K562 (cell line): ENCODE measurements at regions not wholly inside any gene's neighbourhood (a gene's known extent, or its start where the extent isn't known, plus 50 kb on each side); places are given as distances from the start of the nearest gene placed in this dataset.

ENCODE experiments used
- ATAC-seq: fragments of 200-7000 bp; cut with Tn5 transposase; 3 replicates; pipeline ENCODE4 v1.9.1; 2020; ENCODE audit warnings: moderate library complexity
- BruUV-seq: library from RNA; stranded (reverse); fragments of 400-500 nt; replicated peaks from 2 replicates; lab custom pipeline; 2021; lab: Mats Ljungman, UMichigan
- CTCF ChIA-PET: fragments of 300-600 bp; formaldehyde crosslinking; extraction: SDS; loops from one replicate; lab custom pipeline; 2021; ENCODE audit warnings: low intra/inter-chr PET ratio; lab: Yijun Ruan, JAX
- POLR2A ChIA-PET: fragments of 300-600, 350-650 bp; sonication (Branson Sonifier 250); formaldehyde crosslinking; extraction: SDS; loops from one replicate; lab custom pipeline; 2021; ENCODE audit warnings: antibody characterized with exemption, inconsistent platforms; lab: Yijun Ruan, JAX
- DNase-seq, 4 experiments: peaks; one replicate each; pipeline versions ENCODE4 v3.0.0 to v3.0.0-alpha.2; 2011 to 2018; ENCODE audit warnings: low spot score in 3 of 4, mixed read lengths in 3 of 4; ENCODE audit errors: extremely low read depth in 1 of 4
- FAIRE-seq: peaks from 2 replicates; lab custom pipeline; 2011; peaks lifted over from hg19 to GRCh38; lab: Jason Lieb, UNC
- H2AFZ ChIP-seq: 2 replicates; pipeline ENCODE4 v1.6.0; 2011; ENCODE audit warnings: low read depth, low read length, control low read depth, inconsistent platforms
- H3K27ac ChIP-seq: fragments of 200-600 bp; 3 replicates; pipeline ENCODE4 v1.8.0; 2011; ENCODE audit warnings: low read depth, mild to moderate bottlenecking, control low read depth, inconsistent platforms, low read length, moderate library complexity, mixed read lengths; ENCODE audit errors: extremely low read depth
- H3K27me3 ChIP-seq, 2 experiments: fragments of 300-600 bp in 1 of 2; 2 replicates in 1 of 2; 3 replicates in 1 of 2; pipeline versions ENCODE4 v1.6.0 to v1.8.0; 2011; ENCODE audit warnings: inconsistent platforms in 2 of 2, low read length in 2 of 2, mild to moderate bottlenecking in 1 of 2, mixed read lengths in 1 of 2, moderate library complexity in 1 of 2; ENCODE audit not compliant: control insufficient read depth in 2 of 2, insufficient read depth in 2 of 2
- H3K36me3 ChIP-seq: fragments of 300-600 bp; 3 replicates; pipeline ENCODE4 v1.8.0; 2011; ENCODE audit warnings: mild to moderate bottlenecking, low read length, inconsistent platforms; ENCODE audit not compliant: control insufficient read depth, insufficient read depth
- H3K4me1 ChIP-seq, 2 experiments: fragments of 200-600 bp in 1 of 2; replicated peaks in 1 of 2; 2 replicates in 1 of 2; 3 replicates in 1 of 2; pipeline versions ENCODE4 v1.5.1 to v1.8.0; 2011; ENCODE audit warnings: inconsistent platforms in 2 of 2, low read length in 2 of 2, mild to moderate bottlenecking in 1 of 2, mixed read lengths in 1 of 2, moderate library complexity in 1 of 2; ENCODE audit not compliant: control insufficient read depth in 2 of 2, insufficient read depth in 2 of 2
- H3K4me2 ChIP-seq: 2 replicates; pipeline ENCODE4 v1.6.1; 2011; ENCODE audit warnings: low read length, control low read depth, inconsistent platforms, mixed read lengths; ENCODE audit not compliant: insufficient read depth
- H3K4me3 ChIP-seq: fragments of 200-600 bp; sonication (generic), shearing (Covaris generic); 2 replicates; pipeline ENCODE4 v1.5.1; 2016; ENCODE audit warnings: control low read depth, inconsistent platforms
- H3K79me2 ChIP-seq: fragments of 200-600 bp; 3 replicates; pipeline ENCODE4 v1.8.0; 2011; ENCODE audit warnings: low read length, inconsistent platforms; ENCODE audit not compliant: control insufficient read depth, insufficient read depth
- H3K9ac ChIP-seq, 2 experiments: 2 replicates each; pipeline versions ENCODE4 v1.6.0 to v1.6.1; 2011; ENCODE audit warnings: low read depth in 2 of 2, low read length in 2 of 2, control low read depth in 1 of 2, inconsistent platforms in 1 of 2, mild to moderate bottlenecking in 1 of 2, mixed read lengths in 1 of 2; ENCODE audit not compliant: insufficient read depth in 1 of 2
- H3K9me1 ChIP-seq: one replicate; pipeline ENCODE4 v1.6.0; 2011; ENCODE audit warnings: inconsistent platforms, mild to moderate bottlenecking, low read length, moderate library complexity; ENCODE audit not compliant: control insufficient read depth, insufficient read depth
- H3K9me3 ChIP-seq: replicated peaks from 2 replicates; pipeline ENCODE4 v1.5.1; 2011; ENCODE audit warnings: low read depth, low read length, inconsistent platforms; ENCODE audit not compliant: control insufficient read depth, insufficient read depth
- H4K20me1 ChIP-seq: replicated peaks from 2 replicates; pipeline ENCODE4 v1.6.1; 2011; ENCODE audit warnings: low read length, inconsistent platforms, mixed read lengths; ENCODE audit not compliant: control insufficient read depth, insufficient read depth
- BCOR ChIP-seq: fragments of 450-650 bp; IDR thresholded peaks from 2 replicates; pipeline ENCODE4 v1.6.1; 2016
- CC2D1A ChIP-seq: fragments of 450-650 bp; IDR thresholded peaks from 2 replicates; pipeline ENCODE4 v1.6.1; 2017; ENCODE audit warnings: mild to moderate bottlenecking
- MXI1 ChIP-seq: IDR thresholded peaks from 2 replicates; pipeline ENCODE4 v1.6.1; 2011; ENCODE audit warnings: low read depth, mild to moderate bottlenecking, improper control_type of control experiment, low read length
- RB1 ChIP-seq: fragments of 450-650 bp; IDR thresholded peaks from 2 replicates; pipeline ENCODE4 v1.6.1; 2017; ENCODE audit warnings: low read depth, mild to moderate bottlenecking
- RBM17 ChIP-seq: fragments of 200-400 bp; formaldehyde crosslinking; IDR thresholded peaks from 2 replicates; pipeline ENCODE4 v1.6.1; 2017; ENCODE audit warnings: low read depth, mild to moderate bottlenecking, low read length, borderline replicate concordance
- SAP30 ChIP-seq: fragments of 200-600 bp; sonication (generic); IDR thresholded peaks from 2 replicates; pipeline ENCODE4 v1.6.1; 2012; ENCODE audit warnings: borderline replicate concordance, low read depth, mild to moderate bottlenecking, moderate library complexity, low read length, control low read depth, inconsistent platforms; ENCODE audit not compliant: insufficient read depth, poor library complexity, severe bottlenecking
- SRF ChIP-seq, 2 experiments: fragments of 250-450, 450-650 bp in 1 of 2; sonication (Bioruptor Pico) in 1 of 2; sonication (generic) in 1 of 2; formaldehyde crosslinking; IDR thresholded peaks; 2 replicates each; pipeline versions ENCODE4 v1.5.0 to v1.5.1; 2020 to 2022; ENCODE audit warnings: mild to moderate bottlenecking in 1 of 2, missing genetic modification reagents in 1 of 2
- ZNF165 ChIP-seq: fragments of 250-450 bp; sonication (Bioruptor Pico); IDR thresholded peaks from 2 replicates; pipeline ENCODE4 v1.4.0; 2020; ENCODE audit warnings: borderline replicate concordance
- ZNF785 ChIP-seq: fragments of 250-450 bp; sonication (Bioruptor Pico); IDR thresholded peaks from 2 replicates; pipeline ENCODE4 v1.4.0; 2020; ENCODE audit warnings: mild to moderate bottlenecking
- WGBS: fragments of 100-300 bp; shearing (Covaris generic); methylation state at CpG from one replicate; pipeline ENCODE4 v1.1.6; 2016; ENCODE audit warnings: low coverage, mixed read lengths; ENCODE audit not compliant: insufficient coverage; ENCODE audit errors: missing lambda C conversion rate; 5-methylcytosine and 5-hydroxymethylcytosine counted together
- in situ Hi-C: fragments of 300-500 bp; cut with MboI; formaldehyde crosslinking; loops from 4 replicates; pipeline ENCODE4 v1.15.0; 2018; ENCODE audit warnings: inconsistent platforms, mixed read lengths
- intact Hi-C: fragments of 100-400 bp; cut with micrococcal nuclease; formaldehyde crosslinking; loops from 2 replicates; pipeline ENCODE4 v1.14.2; 2022
- TF ChIP-seq, protein P1 (sequence below): fragments of 200-800 bp; sonication (Bioruptor generic); IDR thresholded peaks from 2 replicates; pipeline ENCODE4 v1.6.1; 2017; ENCODE audit warnings: missing genetic modification characterization, missing compliant biosample characterization
- TF ChIP-seq, protein P2 (sequence below): IDR thresholded peaks from 2 replicates; pipeline ENCODE4 v1.6.1; 2016; ENCODE audit warnings: missing genetic modification characterization, missing compliant biosample characterization
- TF ChIP-seq, protein P3 (sequence below): fragments of 250-450 bp; sonication (Bioruptor Pico); IDR thresholded peaks from 2 replicates; pipeline ENCODE4 v1.5.0; 2022; ENCODE audit warnings: mild to moderate bottlenecking

DNA sequence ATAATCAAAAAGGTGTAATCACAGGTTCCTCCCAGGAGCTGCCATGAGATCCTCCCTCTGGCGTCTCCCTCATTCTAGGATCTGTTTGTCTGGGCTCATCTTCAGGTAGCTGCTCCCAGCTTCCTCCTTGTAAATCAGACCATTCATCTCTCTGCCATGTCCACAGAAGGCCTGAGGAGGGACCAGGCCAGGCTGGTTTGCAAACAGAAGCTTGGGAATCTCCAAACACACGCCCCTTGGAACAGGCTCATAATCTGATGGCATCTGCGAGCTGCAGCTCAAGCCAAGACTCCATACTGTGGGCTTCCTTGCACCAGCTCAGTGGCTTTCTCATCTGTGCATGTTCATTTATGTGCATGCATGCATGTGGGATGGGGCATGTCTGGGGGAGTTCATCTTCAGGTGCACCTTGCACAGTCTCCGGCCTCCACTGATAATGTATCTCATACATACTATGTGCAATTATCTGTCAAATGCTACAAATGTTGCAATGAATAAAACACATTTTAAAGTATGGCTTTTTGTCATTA, 134.9 kb downstream of the NXPE2 start:
- WGBS, result 0% methylated on average over 4 of the region's 4 CpGs
- H3K4me1 ChIP-seq, result no peaks in the 10 kb centered on the region
- no peak for FAIRE-seq
- no peaks in the 10 kb centered on the region for H3K9me3 ChIP-seq
- no peak overlapping the region for H3K4me3 ChIP-seq
- no peaks in the 10 kb centered on the region for H4K20me1 ChIP-seq
- POLR2A ChIA-PET, result no interaction called here
- no peak for TF ChIP-seq SRF (CRISPR knock-in tag; IDR thresholded peaks at IDR 0.05)
- TF ChIP-seq ZNF165, result no peak
- no peak for ATAC-seq
- no peaks in the 10 kb centered on the region for H3K36me3 ChIP-seq
- H3K9ac ChIP-seq, result no peak overlapping the region
- H3K9me1 ChIP-seq, result no peaks in the 10 kb centered on the region
- BruUV-seq, result no TSS peak
- no peak overlapping the region for H3K4me2 ChIP-seq
- H3K27me3 ChIP-seq, result no peaks in the 10 kb centered on the region
- CTCF ChIA-PET, result no interaction called here
- no peaks in the 10 kb centered on the region for H3K79me2 ChIP-seq
- in situ Hi-C loops, result no loop called here
- DNase-seq, result no peak
- intact Hi-C loops, result no loop called here
- H2AFZ ChIP-seq, result no peak overlapping the region
- no peak overlapping the region for H3K27ac ChIP-seq

DNA sequence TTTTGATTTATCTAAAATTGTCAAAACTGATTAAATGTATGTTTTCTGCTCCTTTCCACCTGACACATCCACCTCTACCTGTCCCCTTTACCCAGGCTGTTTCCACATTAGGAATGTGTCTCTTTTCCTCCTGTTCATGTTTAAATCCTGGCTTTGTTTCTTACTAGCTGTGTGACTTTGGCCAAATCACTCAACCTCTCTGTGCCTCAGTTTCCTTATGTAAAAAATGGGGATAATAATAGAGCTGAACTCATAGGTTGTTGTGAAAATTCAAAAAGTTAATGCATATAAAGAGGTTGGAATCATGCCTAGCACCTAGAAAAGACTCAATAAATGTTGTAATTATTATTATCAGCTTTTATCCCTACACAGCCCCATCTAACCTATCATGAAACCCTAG, 136.8 kb downstream of the NXPE2 start:
- H3K4me2 ChIP-seq, result no peak overlapping the region
- no peaks in the 10 kb centered on the region for H3K36me3 ChIP-seq
- no peak for FAIRE-seq
- H3K4me3 ChIP-seq, result no peak overlapping the region
- H2AFZ ChIP-seq, result no peak overlapping the region
- no peak overlapping the region for H3K27ac ChIP-seq
- intact Hi-C loops (no loop called here), in situ Hi-C loops (no loop called here)
- no peaks in the 10 kb centered on the region for H3K9me1 ChIP-seq
- POLR2A ChIA-PET, result no interaction called here
- no peaks in the 10 kb centered on the region for H3K79me2 ChIP-seq
- no peak for ATAC-seq
- no peak for DNase-seq
- no peaks in the 10 kb centered on the region; a peak in 1 of 5 replicates for H3K4me1 ChIP-seq
- no peak overlapping the region for H3K9ac ChIP-seq
- H3K27me3 ChIP-seq, result no peaks in the 10 kb centered on the region
- no peaks in the 10 kb centered on the region for H4K20me1 ChIP-seq
- no TSS peak for BruUV-seq
- no peaks in the 10 kb centered on the region for H3K9me3 ChIP-seq
- CTCF ChIA-PET, result no interaction called here
- TF ChIP-seq RB1, result no peak
- TF ChIP-seq, protein P1, sequence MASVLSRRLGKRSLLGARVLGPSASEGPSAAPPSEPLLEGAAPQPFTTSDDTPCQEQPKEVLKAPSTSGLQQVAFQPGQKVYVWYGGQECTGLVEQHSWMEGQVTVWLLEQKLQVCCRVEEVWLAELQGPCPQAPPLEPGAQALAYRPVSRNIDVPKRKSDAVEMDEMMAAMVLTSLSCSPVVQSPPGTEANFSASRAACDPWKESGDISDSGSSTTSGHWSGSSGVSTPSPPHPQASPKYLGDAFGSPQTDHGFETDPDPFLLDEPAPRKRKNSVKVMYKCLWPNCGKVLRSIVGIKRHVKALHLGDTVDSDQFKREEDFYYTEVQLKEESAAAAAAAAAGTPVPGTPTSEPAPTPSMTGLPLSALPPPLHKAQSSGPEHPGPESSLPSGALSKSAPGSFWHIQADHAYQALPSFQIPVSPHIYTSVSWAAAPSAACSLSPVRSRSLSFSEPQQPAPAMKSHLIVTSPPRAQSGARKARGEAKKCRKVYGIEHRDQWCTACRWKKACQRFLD (CRISPR knock-in tag), result no peak
- 0 out of 2 replicates have a peak, but pooled peaks have one; percentile 15 for TF ChIP-seq BCOR
- TF ChIP-seq MXI1, result no peak
- no peak for TF ChIP-seq CC2D1A
- TF ChIP-seq, protein P2, sequence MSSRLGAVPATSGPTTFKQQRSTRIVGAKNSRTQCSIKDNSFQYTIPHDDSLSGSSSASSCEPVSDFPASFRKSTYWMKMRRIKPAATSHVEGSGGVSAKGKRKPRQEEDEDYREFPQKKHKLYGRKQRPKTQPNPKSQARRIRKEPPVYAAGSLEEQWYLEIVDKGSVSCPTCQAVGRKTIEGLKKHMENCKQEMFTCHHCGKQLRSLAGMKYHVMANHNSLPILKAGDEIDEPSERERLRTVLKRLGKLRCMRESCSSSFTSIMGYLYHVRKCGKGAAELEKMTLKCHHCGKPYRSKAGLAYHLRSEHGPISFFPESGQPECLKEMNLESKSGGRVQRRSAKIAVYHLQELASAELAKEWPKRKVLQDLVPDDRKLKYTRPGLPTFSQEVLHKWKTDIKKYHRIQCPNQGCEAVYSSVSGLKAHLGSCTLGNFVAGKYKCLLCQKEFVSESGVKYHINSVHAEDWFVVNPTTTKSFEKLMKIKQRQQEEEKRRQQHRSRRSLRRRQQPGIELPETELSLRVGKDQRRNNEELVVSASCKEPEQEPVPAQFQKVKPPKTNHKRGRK (tag), result no peak
- TF ChIP-seq RBM17, result no peak
- TF ChIP-seq ZNF785 (CRISPR knock-in tag), result no peak
- TF ChIP-seq, protein P3, sequence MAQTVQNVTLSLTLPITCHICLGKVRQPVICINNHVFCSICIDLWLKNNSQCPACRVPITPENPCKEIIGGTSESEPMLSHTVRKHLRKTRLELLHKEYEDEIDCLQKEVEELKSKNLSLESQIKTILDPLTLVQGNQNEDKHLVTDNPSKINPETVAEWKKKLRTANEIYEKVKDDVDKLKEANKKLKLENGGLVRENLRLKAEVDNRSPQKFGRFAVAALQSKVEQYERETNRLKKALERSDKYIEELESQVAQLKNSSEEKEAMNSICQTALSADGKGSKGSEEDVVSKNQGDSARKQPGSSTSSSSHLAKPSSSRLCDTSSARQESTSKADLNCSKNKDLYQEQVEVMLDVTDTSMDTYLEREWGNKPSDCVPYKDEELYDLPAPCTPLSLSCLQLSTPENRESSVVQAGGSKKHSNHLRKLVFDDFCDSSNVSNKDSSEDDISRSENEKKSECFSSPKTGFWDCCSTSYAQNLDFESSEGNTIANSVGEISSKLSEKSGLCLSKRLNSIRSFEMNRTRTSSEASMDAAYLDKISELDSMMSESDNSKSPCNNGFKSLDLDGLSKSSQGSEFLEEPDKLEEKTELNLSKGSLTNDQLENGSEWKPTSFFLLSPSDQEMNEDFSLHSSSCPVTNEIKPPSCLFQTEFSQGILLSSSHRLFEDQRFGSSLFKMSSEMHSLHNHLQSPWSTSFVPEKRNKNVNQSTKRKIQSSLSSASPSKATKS, result no peak
- TF ChIP-seq SAP30, result no peak
